ENCODE measurements at regions not wholly inside any gene's neighbourhood (a gene's known extent, or its start where the extent isn't known, plus 50 kb on each side); places are given as distances from the start of the nearest gene placed in this dataset.

DNA sequence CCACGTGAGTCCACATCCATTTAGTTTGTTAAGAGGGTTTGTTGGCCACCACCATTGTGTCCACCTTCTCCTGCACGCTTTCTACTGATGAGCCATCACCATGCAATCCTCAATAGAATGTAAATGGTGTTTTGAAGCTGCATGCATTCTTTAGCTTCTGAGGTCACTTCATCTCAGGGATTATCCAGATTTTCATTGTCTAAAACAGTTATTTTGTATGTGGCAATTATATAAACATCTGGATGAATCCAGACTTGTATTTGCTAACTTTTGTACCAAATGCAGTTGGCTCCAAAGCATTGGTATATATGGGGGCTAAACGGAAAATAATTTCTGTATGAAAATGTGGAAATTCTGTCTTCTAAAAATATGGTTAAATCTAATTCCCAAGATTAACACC is 231.2 kb upstream of the ARID1B start:
- no peak overlapping the region for H3K4me3 Mint-ChIP-seq
- H3K27ac Mint-ChIP-seq, result no peak overlapping the region
- no peak for DNase-seq (ENCODE audit: low spot score)
- no peaks in the 10 kb centered on the region for H3K36me3 ChIP-seq (ENCODE audit: insufficient read depth)
- H3K9me2 ChIP-seq (ENCODE audit: insufficient read depth), result peaks cover 4% of the 10 kb centered on the region; the same call in 1 of the 2 replicates
- H3K27ac ChIP-seq (ENCODE audit: low read depth), result no peak overlapping the region
- no peaks in the 10 kb centered on the region for H3K4me1 ChIP-seq (ENCODE audit: insufficient read depth)
- no peaks in the 10 kb centered on the region; the same call in 2 of the 3 replicates for H3K4me1 Mint-ChIP-seq
- no peaks in the 10 kb centered on the region for H3K79me2 ChIP-seq (replicated peaks; ENCODE audit: insufficient read depth)
- H3K27me3 Mint-ChIP-seq (ENCODE audit: insufficient read depth, low read depth, poor library complexity), result no peaks in the 10 kb centered on the region
- TF ChIP-seq JUNB (IDR thresholded peaks at IDR 0.05; ENCODE audit: unreplicated experiment), result no peak
- no peak for TF ChIP-seq CREB1 (CRISPR knock-in tag; IDR thresholded peaks at IDR 0.05; ENCODE audit: low read depth)
- no peak for TF ChIP-seq EZH2 (IDR thresholded peaks at IDR 0.05; ENCODE audit: low read depth, unreplicated experiment)
- TF ChIP-seq STAT1 (IDR thresholded peaks at IDR 0.05; ENCODE audit: unreplicated experiment), result no peak
- TF ChIP-seq EZH2phosphoT487 (IDR thresholded peaks at IDR 0.05; ENCODE audit: unreplicated experiment), result no peak
- TF ChIP-seq NANOG (IDR thresholded peaks at IDR 0.05; ENCODE audit: borderline replicate concordance), result no peak
- TF ChIP-seq ZNF462 (CRISPR knock-in tag; IDR thresholded peaks at IDR 0.05), result no peak
- no peak for TF ChIP-seq POLR2AphosphoS5 (IDR thresholded peaks at IDR 0.05; ENCODE audit: low read depth)
- no peak for TF ChIP-seq ZNF114 (CRISPR knock-in tag; IDR thresholded peaks at IDR 0.05)
- H3K9me3 Mint-ChIP-seq, result no peaks in the 10 kb centered on the region
- H3F3A ChIP-seq (replicated peaks; ENCODE audit: low read depth), result no peaks in the 10 kb centered on the region
- no peaks in the 10 kb centered on the region for H3K27me3 ChIP-seq (ENCODE audit: insufficient read depth)
- no peak overlapping the region for H2AFZ ChIP-seq
- no peak overlapping the region for H3K4me2 ChIP-seq
- no peak overlapping the region for H3K4me3 ChIP-seq
- H3K36me3 Mint-ChIP-seq (ENCODE audit: low read depth), result no peaks in the 10 kb centered on the region
- no peaks in the 10 kb centered on the region for H4K20me1 ChIP-seq (replicated peaks; ENCODE audit: insufficient read depth)
- no peak for ATAC-seq

All from GM23338 (cell line).